Lung (tissue), 11 donors: ENCODE measurements at regions not wholly inside any gene's neighbourhood (a gene's known extent, or its start where the extent isn't known, plus 50 kb on each side); places are given as distances from the start of the nearest gene placed in this dataset.

ENCODE experiments used
- ATAC-seq: fragments of 200-7000 bp; cut with Tn5 transposase; one replicate; pipeline ENCODE4 v1.9.1; 2020; ENCODE audit warnings: moderate number of reproducible peaks; ENCODE audit not compliant: insufficient read depth, low FRiP score
- DNase-seq, 3 donors: peaks; one replicate each; pipeline ENCODE4 v3.0.0-alpha.2; 2013 to 2017
- H3K27ac ChIP-seq, 2 donors: one replicate each; pipeline ENCODE4 v1.5.1; 2013; ENCODE audit warnings: mild to moderate bottlenecking in 2 of 2, moderate library complexity in 2 of 2, control low read depth in 1 of 2, inconsistent platforms in 1 of 2, low read depth in 1 of 2, low read length in 1 of 2
- H3K27me3 ChIP-seq, 3 donors: one replicate each; pipeline ENCODE4 v1.5.1; 2013; ENCODE audit warnings: low read length in 2 of 3; ENCODE audit not compliant: control insufficient read depth in 3 of 3, insufficient read depth in 3 of 3
- H3K36me3 ChIP-seq, 4 donors: one replicate each; pipeline ENCODE4 v1.5.1; 2013; ENCODE audit warnings: low read length in 4 of 4, mild to moderate bottlenecking in 1 of 4, moderate library complexity in 1 of 4; ENCODE audit not compliant: control insufficient read depth in 4 of 4, insufficient read depth in 4 of 4
- H3K4me1 ChIP-seq, 5 donors: one replicate each; pipeline ENCODE4 v1.5.1; 2013; ENCODE audit warnings: low read length in 5 of 5, mild to moderate bottlenecking in 2 of 5, moderate library complexity in 1 of 5; ENCODE audit not compliant: control insufficient read depth in 5 of 5, insufficient read depth in 5 of 5
- H3K4me3 ChIP-seq: one replicate; pipeline ENCODE4 v1.5.1; 2013; ENCODE audit warnings: mild to moderate bottlenecking, control low read depth, moderate library complexity
- H3K9ac ChIP-seq, 2 donors: one replicate each; pipeline ENCODE4 v1.5.1; 2013; ENCODE audit warnings: low read length in 2 of 2, control low read depth in 1 of 2; ENCODE audit not compliant: insufficient read depth in 1 of 2
- H3K9me3 ChIP-seq, 4 donors: one replicate each; pipeline ENCODE4 v1.5.1; 2013; ENCODE audit warnings: low read length in 3 of 4, mild to moderate bottlenecking in 1 of 4, moderate library complexity in 1 of 4; ENCODE audit not compliant: control insufficient read depth in 4 of 4, insufficient read depth in 3 of 4
- CTCF ChIP-seq: IDR thresholded peaks from 2 replicates; pipeline ENCODE4 v1.5.1; 2012; ENCODE audit warnings: mild to moderate bottlenecking; ENCODE audit errors: control extremely low read depth, extremely low read depth
- WGBS, 2 donors: extraction: QIAGEN DNeasy Blood & Tissue Kit; methylation state at CpG; one replicate each; pipeline ENCODE4 v1.1.7; 2013; 5-methylcytosine and 5-hydroxymethylcytosine counted together
- donor health status: control.
- donor health status: control.
- donor health status: Bipolar disorder and iron deficiency.
- donor health status: healthy.
- donor health status: DM: yes; HTN: yes; CAD: no.

- H3K4me1 ChIP-seq = no peaks in the 10 kb centered on the region
- ATAC-seq (no peak), DNase-seq (no peak)
- no peak overlapping the region for H3K27ac ChIP-seq
- no peak for TF ChIP-seq CTCF
- H3K9ac ChIP-seq = no peak overlapping the region
- no peaks in the 10 kb centered on the region for H3K36me3 ChIP-seq
- 79 to 84% methylated on average over 13 to 14 of the region's 14 CpGs for WGBS, 2 donors
- H3K9me3 ChIP-seq = no peaks in the 10 kb centered on the region
- no peaks in the 10 kb centered on the region for H3K27me3 ChIP-seq
- H3K4me3 ChIP-seq = no peak overlapping the region
Observed at GRCh38 chr5:179413711-179414458, 68.6 kb upstream of the ADAMTS2 start.

GRCh38 chr5:179413086-179413690 lies 67.9 kb upstream of the ADAMTS2 start:
- H3K36me3 ChIP-seq = no peaks in the 10 kb centered on the region

GRCh38 chr5:179411161-179411841 lies 66.0 kb upstream of the ADAMTS2 start:
- H3K9me3 ChIP-seq = no peaks in the 10 kb centered on the region
- H3K9ac ChIP-seq = no peak overlapping the region
- H3K4me3 ChIP-seq = no peak overlapping the region
- ATAC-seq (no peak), DNase-seq (no peak)
- no peaks in the 10 kb centered on the region for H3K27me3 ChIP-seq
- H3K27ac ChIP-seq = no peak overlapping the region
- TF ChIP-seq CTCF = no peak
- WGBS, 2 donors = 92 to 97% methylated on average over 14 of the region's 14 CpGs
- no peaks in the 10 kb centered on the region for H3K36me3 ChIP-seq
- peaks cover 0 to 16% (median 0%) of the 10 kb centered on the region in 5 donors for H3K4me1 ChIP-seq

More at GRCh38 chr5:179413086-179413690, 67.9 kb upstream of the ADAMTS2 start:
- Histone ChIP-seq H3K9ac (no peak overlapping the region), H3K27me3 (no peaks in the 10 kb centered on the region), H3K4me1 (no peaks in the 10 kb centered on the region), H3K4me3 (no peak overlapping the region), H3K27ac (no peak overlapping the region), H3K9me3 (no peaks in the 10 kb centered on the region)
- ATAC-seq = no peak
- no peak for TF ChIP-seq CTCF
- 86 to 87% methylated on average over 11 of the region's 11 CpGs for WGBS, 2 donors
- no peak for DNase-seq
